Vagina (tissue), 2 donors: ENCODE measurements at regions not wholly inside any gene's neighbourhood (a gene's known extent, or its start where the extent isn't known, plus 50 kb on each side); places are given as distances from the start of the nearest gene placed in this dataset.

ENCODE experiments used
- CTCF ChIP-seq, 3 experiments: fragments of 450-650 bp in 2 of 3; fragments of 200-600 bp in 1 of 3; sonication (generic) in 1 of 3; IDR thresholded peaks; one replicate each; pipeline ENCODE4 v1.5.1; 2017 to 2019; ENCODE audit warnings: antibody characterized with exemption in 3 of 3, mild to moderate bottlenecking in 2 of 3, moderate library complexity in 2 of 3
- POLR2AphosphoS5 ChIP-seq, 2 donors: sonication (generic); formaldehyde crosslinking; IDR thresholded peaks; one replicate each; pipeline ENCODE4 v1.9.0; 2017; ENCODE audit warnings: antibody characterized with exemption in 2 of 2, mild to moderate bottlenecking in 2 of 2, low read depth in 1 of 2; ENCODE audit not compliant: insufficient read depth in 1 of 2

GRCh38 chr2:147449323-147449991, 395.4 kb upstream of the ACVR2A start:
- TF ChIP-seq CTCF (IDR thresholded peaks at IDR 0.05) (no peak), POLR2AphosphoS5 (IDR thresholded peaks at IDR 0.05; ENCODE audit: insufficient read depth in 1 of 2, low read depth in 1 of 2) (no peak)
